ENCODE measurements at regions not wholly inside any gene's neighbourhood (a gene's known extent, or its start where the extent isn't known, plus 50 kb on each side); places are given as distances from the start of the nearest gene placed in this dataset.

DNA sequence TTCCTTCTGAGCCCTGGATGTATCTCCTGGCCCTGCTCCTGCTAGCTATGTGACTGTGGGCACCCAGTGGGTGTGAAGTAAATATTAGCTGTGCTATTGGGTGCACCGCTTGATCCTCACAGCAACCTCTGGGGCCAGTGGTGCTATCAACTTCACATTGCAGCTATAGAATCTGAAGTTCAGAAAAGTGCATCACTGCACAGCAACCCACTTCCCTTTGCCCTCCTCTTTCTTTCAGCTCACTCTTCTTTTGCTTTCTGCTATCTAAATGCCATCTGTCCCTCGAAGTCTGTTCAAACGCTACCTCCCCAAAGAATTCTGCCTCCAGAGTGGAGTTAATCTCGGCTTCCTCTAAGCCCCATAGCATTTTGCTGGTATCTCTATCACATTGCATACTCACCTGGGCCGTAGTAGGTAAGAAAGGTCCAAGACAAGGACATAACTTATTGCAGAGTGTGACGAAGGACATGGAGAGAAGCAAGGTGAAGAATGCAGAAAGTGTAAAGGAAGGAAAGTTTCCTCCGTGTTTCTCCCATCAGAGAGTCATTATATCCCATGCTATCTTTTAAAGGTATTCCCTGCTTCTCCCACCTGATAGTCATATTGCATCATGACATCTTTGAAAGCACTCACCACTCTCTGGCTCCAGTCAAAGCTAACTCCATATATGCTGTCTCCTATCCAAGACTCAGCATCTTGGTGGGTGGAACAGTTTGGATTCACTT, 57.1 kb upstream of the BCL6 start:
- Histone ChIP-seq H3K9me3 (no peaks in the 10 kb centered on the region), H3K27me3 (no peaks in the 10 kb centered on the region), H3K4me1 (no peaks in the 10 kb centered on the region), H3K4me3 (no peak overlapping the region), H3K36me3 (no peaks in the 10 kb centered on the region), H3K27ac (no peak overlapping the region), H3K9ac (ENCODE audit: low read depth in 2 of 2, low read length in 2 of 2) (no peak overlapping the region)
- TF ChIP-seq, protein P1, sequence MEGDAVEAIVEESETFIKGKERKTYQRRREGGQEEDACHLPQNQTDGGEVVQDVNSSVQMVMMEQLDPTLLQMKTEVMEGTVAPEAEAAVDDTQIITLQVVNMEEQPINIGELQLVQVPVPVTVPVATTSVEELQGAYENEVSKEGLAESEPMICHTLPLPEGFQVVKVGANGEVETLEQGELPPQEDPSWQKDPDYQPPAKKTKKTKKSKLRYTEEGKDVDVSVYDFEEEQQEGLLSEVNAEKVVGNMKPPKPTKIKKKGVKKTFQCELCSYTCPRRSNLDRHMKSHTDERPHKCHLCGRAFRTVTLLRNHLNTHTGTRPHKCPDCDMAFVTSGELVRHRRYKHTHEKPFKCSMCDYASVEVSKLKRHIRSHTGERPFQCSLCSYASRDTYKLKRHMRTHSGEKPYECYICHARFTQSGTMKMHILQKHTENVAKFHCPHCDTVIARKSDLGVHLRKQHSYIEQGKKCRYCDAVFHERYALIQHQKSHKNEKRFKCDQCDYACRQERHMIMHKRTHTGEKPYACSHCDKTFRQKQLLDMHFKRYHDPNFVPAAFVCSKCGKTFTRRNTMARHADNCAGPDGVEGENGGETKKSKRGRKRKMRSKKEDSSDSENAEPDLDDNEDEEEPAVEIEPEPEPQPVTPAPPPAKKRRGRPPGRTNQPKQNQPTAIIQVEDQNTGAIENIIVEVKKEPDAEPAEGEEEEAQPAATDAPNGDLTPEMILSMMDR (IDR thresholded peaks at IDR 0.05), result no peak
- intact Hi-C loops (cut with DNase I), result no loop called here
- no peak for DNase-seq

DNA sequence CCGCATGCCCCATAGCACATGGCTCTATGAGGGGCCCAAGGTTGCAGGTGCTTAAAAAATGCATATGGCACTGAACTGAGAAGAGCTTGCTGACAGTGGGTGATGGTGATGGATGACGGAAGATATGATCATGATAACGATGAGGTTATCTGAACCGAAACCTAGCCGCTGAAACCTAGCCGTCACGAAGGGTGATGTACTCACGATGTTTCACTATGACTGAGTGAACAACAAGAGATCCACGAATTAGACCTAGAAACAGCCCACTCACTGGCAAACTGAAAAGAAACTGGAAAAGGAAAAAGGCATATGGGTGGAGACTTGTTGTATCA, 57.6 kb upstream of the BCL6 start:
- Histone ChIP-seq H3K36me3 (no peaks in the 10 kb centered on the region), H3K9ac (ENCODE audit: low read depth in 2 of 2, low read length in 2 of 2) (no peak overlapping the region), H3K27me3 (no peaks in the 10 kb centered on the region), H3K9me3 (no peaks in the 10 kb centered on the region), H3K4me1 (no peaks in the 10 kb centered on the region), H3K27ac (no peak overlapping the region), H3K4me3 (no peak overlapping the region)
- DNase-seq, result no peak
- intact Hi-C loops (cut with DNase I), result no loop called here
- TF ChIP-seq, protein P1 (IDR thresholded peaks at IDR 0.05), result no peak

DNA sequence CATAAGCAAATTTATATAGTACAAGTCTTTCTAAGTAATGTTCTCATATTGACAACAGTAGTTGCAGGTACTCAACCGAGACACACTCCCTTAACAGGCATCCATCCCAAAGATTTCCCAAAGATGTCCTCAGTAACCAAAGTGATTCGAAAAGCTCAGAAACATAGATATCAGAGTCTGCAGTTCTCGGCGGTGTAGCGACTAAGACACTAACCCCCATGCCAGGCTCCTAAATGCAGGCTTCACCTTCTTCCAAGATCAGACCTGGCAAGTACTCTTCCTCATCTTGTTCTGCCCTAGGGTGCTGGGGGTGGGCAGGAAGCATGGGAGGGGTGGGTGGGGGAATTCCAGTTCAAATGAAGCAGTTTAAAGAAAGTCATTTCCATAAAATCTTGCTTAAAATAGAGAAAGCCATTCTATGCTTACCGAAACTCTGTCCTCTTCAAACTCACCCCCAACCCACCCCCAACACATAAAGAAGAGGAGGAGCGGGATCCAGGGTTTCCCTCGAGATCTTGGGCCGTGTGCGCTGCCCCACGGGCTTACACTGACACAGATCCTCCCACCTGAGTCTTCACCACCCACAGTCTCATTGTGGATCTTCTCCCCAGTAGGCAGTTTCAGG, 59.0 kb upstream of the BCL6 start:
- H3K27ac ChIP-seq, result no peak overlapping the region
- no peak overlapping the region for H3K4me3 ChIP-seq
- H3K9ac ChIP-seq (ENCODE audit: low read depth in 2 of 2, low read length in 2 of 2), result no peak overlapping the region
- intact Hi-C loops (cut with DNase I), result no loop called here
- no peaks in the 10 kb centered on the region for H3K36me3 ChIP-seq
- TF ChIP-seq, protein P1 (IDR thresholded peaks at IDR 0.05), result no peak
- no peak for DNase-seq
- H3K27me3 ChIP-seq, result no peaks in the 10 kb centered on the region
- no peaks in the 10 kb centered on the region for H3K4me1 ChIP-seq
- no peaks in the 10 kb centered on the region for H3K9me3 ChIP-seq

DNA sequence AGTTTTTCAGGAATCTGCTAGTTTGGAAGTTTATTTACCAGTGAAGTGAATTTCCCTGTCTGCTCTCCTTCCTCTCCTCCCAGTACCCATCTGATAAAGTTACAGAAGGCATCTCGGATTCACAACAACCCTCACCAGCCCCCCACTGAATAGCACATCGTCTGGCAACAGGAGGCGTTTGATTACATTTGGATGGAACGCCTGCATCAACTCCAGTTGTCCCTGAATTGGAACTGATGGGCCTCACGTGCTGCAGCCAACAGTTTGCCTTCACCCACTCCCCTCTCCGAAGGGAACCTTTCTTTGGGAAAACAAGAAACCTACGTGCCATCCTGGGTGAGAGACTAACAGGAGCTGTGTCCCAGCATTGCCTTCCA, 59.5 kb upstream of the BCL6 start:
- Histone ChIP-seq H3K9ac (ENCODE audit: low read depth in 2 of 2, low read length in 2 of 2) (no peak overlapping the region), H3K36me3 (no peaks in the 10 kb centered on the region), H3K27ac (no peak overlapping the region), H3K9me3 (no peaks in the 10 kb centered on the region), H3K4me3 (no peak overlapping the region), H3K27me3 (no peaks in the 10 kb centered on the region), H3K4me1 (no peaks in the 10 kb centered on the region)
- intact Hi-C loops (cut with DNase I), result no loop called here
- TF ChIP-seq, protein P1 (IDR thresholded peaks at IDR 0.05), result no peak
- no peak for DNase-seq

DNA sequence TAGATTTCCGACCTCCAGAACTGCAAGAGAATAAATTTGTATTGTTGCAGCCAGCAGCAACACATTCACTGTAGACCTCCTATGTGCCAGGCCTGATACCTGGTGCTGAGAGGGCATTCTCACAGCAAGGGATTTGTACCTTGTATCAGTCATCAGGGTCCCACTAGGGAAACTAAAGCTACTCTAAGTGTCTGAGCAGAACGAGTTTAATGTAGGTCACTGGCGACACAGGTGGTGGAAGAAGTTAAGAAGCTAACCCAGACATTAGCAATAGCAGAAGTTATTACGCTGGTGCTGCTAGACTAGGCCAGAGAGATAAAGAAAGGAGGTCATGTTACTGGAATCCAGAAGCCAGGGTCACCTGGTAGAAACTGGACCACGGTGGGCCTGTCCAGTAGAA, 60.5 kb upstream of the BCL6 start:
- no peaks in the 10 kb centered on the region for H3K9me3 ChIP-seq
- no peak overlapping the region for H3K27ac ChIP-seq
- TF ChIP-seq, protein P1 (IDR thresholded peaks at IDR 0.05), result no peak
- no peak for DNase-seq
- intact Hi-C loops (cut with DNase I), result no loop called here
- H3K4me1 ChIP-seq, result no peaks in the 10 kb centered on the region
- no peaks in the 10 kb centered on the region for H3K36me3 ChIP-seq
- H3K27me3 ChIP-seq, result no peaks in the 10 kb centered on the region
- no peak overlapping the region for H3K9ac ChIP-seq (ENCODE audit: low read depth in 2 of 2, low read length in 2 of 2)
- H3K4me3 ChIP-seq, result no peak overlapping the region

Data from colonic mucosa (tissue), 4 donors.